HG02973 (cell line): ENCODE measurements at regions not wholly inside any gene's neighbourhood (a gene's known extent, or its start where the extent isn't known, plus 50 kb on each side); places are given as distances from the start of the nearest gene placed in this dataset.

Experiments
- ATAC-seq: cut with Tn5 transposase; IDR thresholded peaks from one replicate; pipeline ENCODE4 v1.9.1; 2021; ENCODE audit warnings: moderate library complexity; ENCODE audit not compliant: unreplicated experiment

GRCh38 chr14:65243766-65244442, 141.6 kb upstream of the MAX start:
- ATAC-seq: no peak

- ATAC-seq: no peak
These were observed 147.3 kb upstream of the MAX start for GRCh38 chr14:65249471-65250161.

- no peak for ATAC-seq
These were observed 147.8 kb upstream of the MAX start for GRCh38 chr14:65250162-65250495.

GRCh38 chr14:65251213-65251612, 148.9 kb upstream of the MAX start:
- no peak for ATAC-seq

- ATAC-seq: no peak
These were observed 150.4 kb upstream of the MAX start for GRCh38 chr14:65252482-65253255.

GRCh38 chr14:65255029-65255545, 152.8 kb upstream of the MAX start:
- ATAC-seq: no peak

- no peak for ATAC-seq
These were observed 153.5 kb upstream of the MAX start for GRCh38 chr14:65255583-65256461.

GRCh38 chr14:65256714-65257113, 154.4 kb upstream of the MAX start:
- ATAC-seq: no peak

GRCh38 chr14:65257425-65257824, 155.1 kb upstream of the FUT8 start:
- ATAC-seq: no peak

- no peak for ATAC-seq
These were observed 154.1 kb upstream of the FUT8 start for GRCh38 chr14:65258391-65258790.

GRCh38 chr14:65259000-65259399, 153.5 kb upstream of the FUT8 start:
- no peak for ATAC-seq

- no peak for ATAC-seq
These were observed 151.7 kb upstream of the FUT8 start for GRCh38 chr14:65260786-65261185.

- no peak for ATAC-seq
These were observed 151.1 kb upstream of the FUT8 start for GRCh38 chr14:65261425-65261920.

GRCh38 chr14:65261946-65262345, 150.6 kb upstream of the FUT8 start:
- no peak for ATAC-seq

GRCh38 chr14:65263177-65263788, 149.2 kb upstream of the FUT8 start:
- no peak for ATAC-seq

GRCh38 chr14:65267856-65268255, 144.7 kb upstream of the FUT8 start:
- no peak for ATAC-seq

GRCh38 chr14:65268594-65268993, 143.9 kb upstream of the FUT8 start:
- ATAC-seq: no peak

GRCh38 chr14:65269732-65270131, 142.8 kb upstream of the FUT8 start:
- ATAC-seq: no peak

GRCh38 chr14:65277027-65277426, 135.5 kb upstream of the FUT8 start:
- ATAC-seq: no peak

GRCh38 chr14:65277580-65278270, 134.8 kb upstream of the FUT8 start:
- no peak for ATAC-seq
